ENCODE measurements at regions not wholly inside any gene's neighbourhood (a gene's known extent, or its start where the extent isn't known, plus 50 kb on each side); places are given as distances from the start of the nearest gene placed in this dataset.

GRCh38 chr1:2907051-2907450 is 105.6 kb upstream of the TTC34 start:
- POLR2A ChIA-PET (ENCODE audit: low non-redundant PET) = no interaction called here
- intact Hi-C loops (cut with micrococcal nuclease; ENCODE audit: unreplicated experiment) = no loop called here

GRCh38 chr1:2908081-2908480 is 106.6 kb upstream of the TTC34 start:
- Histone ChIP-seq H3K4me3 (ENCODE audit: low read depth, low read length, poor library complexity, severe bottlenecking) (no peak overlapping the region), H3K4me1 (ENCODE audit: insufficient read depth, low read length, poor library complexity, severe bottlenecking) (no peaks in the 10 kb centered on the region), H3K9me3 (ENCODE audit: low read depth, low read length, poor library complexity, severe bottlenecking) (no peaks in the 10 kb centered on the region), H3K27me3 (replicated peaks; ENCODE audit: insufficient read depth, low read depth, low read length, poor library complexity) (peaks cover 27% of the 10 kb centered on the region), H3K27ac (ENCODE audit: low read depth, low read length, poor library complexity, severe bottlenecking) (no peak overlapping the region), H3K36me3 (ENCODE audit: insufficient read depth, low read length, poor library complexity, severe bottlenecking) (no peaks in the 10 kb centered on the region)
- intact Hi-C loops (cut with micrococcal nuclease; ENCODE audit: unreplicated experiment) = no loop called here
- no TSS peak for BruUV-seq (replicated peaks)
- ChIA-PET CTCF (no interaction called here), POLR2A (ENCODE audit: low non-redundant PET) (no interaction called here)
- no peak for DNase-seq (ENCODE audit: low spot score)
- TF ChIP-seq CTCF (conservative IDR thresholded peaks at IDR 0.05; ENCODE audit: low read depth, low read length) (no peak), EZH2 (IDR thresholded peaks at IDR 0.05; ENCODE audit: borderline replicate concordance, low read depth, low read length, poor library complexity, severe bottlenecking) (no peak)

More at GRCh38 chr1:2907051-2907450, 105.6 kb upstream of the TTC34 start:
- H3K36me3 ChIP-seq (ENCODE audit: insufficient read depth, low read length, poor library complexity, severe bottlenecking) = no peaks in the 10 kb centered on the region
- no peak for DNase-seq (ENCODE audit: low spot score)
- no peak overlapping the region for H3K27ac ChIP-seq (ENCODE audit: low read depth, low read length, poor library complexity, severe bottlenecking)
- TF ChIP-seq CTCF (conservative IDR thresholded peaks at IDR 0.05; ENCODE audit: low read depth, low read length) = no peak
- TF ChIP-seq EZH2 (IDR thresholded peaks at IDR 0.05; ENCODE audit: borderline replicate concordance, low read depth, low read length, poor library complexity, severe bottlenecking) = no peak
- no peaks in the 10 kb centered on the region for H3K9me3 ChIP-seq (ENCODE audit: low read depth, low read length, poor library complexity, severe bottlenecking)
- no TSS peak for BruUV-seq (replicated peaks)
- no peak overlapping the region for H3K4me3 ChIP-seq (ENCODE audit: low read depth, low read length, poor library complexity, severe bottlenecking)
- no peaks in the 10 kb centered on the region for H3K4me1 ChIP-seq (ENCODE audit: insufficient read depth, low read length, poor library complexity, severe bottlenecking)
- peaks cover 27% of the 10 kb centered on the region for H3K27me3 ChIP-seq (replicated peaks; ENCODE audit: insufficient read depth, low read depth, low read length, poor library complexity)
- CTCF ChIA-PET = no interaction called here

- TF ChIP-seq EZH2 (IDR thresholded peaks at IDR 0.05; ENCODE audit: borderline replicate concordance, low read depth, low read length, poor library complexity, severe bottlenecking) (no peak), CTCF (conservative IDR thresholded peaks at IDR 0.05; ENCODE audit: low read depth, low read length) (no peak)
- POLR2A ChIA-PET (ENCODE audit: low non-redundant PET) = no interaction called here
- Histone ChIP-seq H3K27me3 (replicated peaks; ENCODE audit: insufficient read depth, low read depth, low read length, poor library complexity) (peaks cover 27% of the 10 kb centered on the region), H3K4me3 (ENCODE audit: low read depth, low read length, poor library complexity, severe bottlenecking) (no peak overlapping the region), H3K4me1 (ENCODE audit: insufficient read depth, low read length, poor library complexity, severe bottlenecking) (no peaks in the 10 kb centered on the region), H3K27ac (ENCODE audit: low read depth, low read length, poor library complexity, severe bottlenecking) (no peak overlapping the region), H3K9me3 (ENCODE audit: low read depth, low read length, poor library complexity, severe bottlenecking) (no peaks in the 10 kb centered on the region), H3K36me3 (ENCODE audit: insufficient read depth, low read length, poor library complexity, severe bottlenecking) (no peaks in the 10 kb centered on the region)
- intact Hi-C loops (cut with micrococcal nuclease; ENCODE audit: unreplicated experiment) = no loop called here
- CTCF ChIA-PET = no interaction called here
- BruUV-seq (replicated peaks) = no TSS peak
- no peak for DNase-seq (ENCODE audit: low spot score)
Observed at GRCh38 chr1:2908561-2908960, 107.1 kb upstream of the TTC34 start.
